Endothelial cell of umbilical vein (primary cell): ENCODE measurements at regions not wholly inside any gene's neighbourhood (a gene's known extent, or its start where the extent isn't known, plus 50 kb on each side); places are given as distances from the start of the nearest gene placed in this dataset.

Source experiments
- CTCF ChIP-seq, 2 donors: IDR thresholded peaks; 1 replicate in 1 of 2; 2 replicates in 1 of 2; pipeline ENCODE4 v1.5.1; 2011; ENCODE audit warnings: low read length in 2 of 2, mild to moderate bottlenecking in 2 of 2, moderate library complexity in 2 of 2, control low read depth in 1 of 2, inconsistent platforms in 1 of 2, low read depth in 1 of 2; ENCODE audit not compliant: insufficient read depth in 1 of 2; ENCODE audit errors: extremely low read depth in 1 of 2
- EZH2 ChIP-seq: IDR thresholded peaks from 2 replicates; pipeline ENCODE4 v1.6.1; 2012; ENCODE audit warnings: borderline replicate concordance, low read depth, mild to moderate bottlenecking, moderate library complexity, low read length, inconsistent platforms; ENCODE audit not compliant: severe bottlenecking
- FOS ChIP-seq: IDR thresholded peaks from 2 replicates; pipeline ENCODE4 v1.6.1; 2011; ENCODE audit warnings: mild to moderate bottlenecking, low read length, moderate library complexity, borderline replicate concordance; ENCODE audit not compliant: insufficient read depth
- MAX ChIP-seq: IDR thresholded peaks from 2 replicates; pipeline ENCODE4 v1.6.1; 2011; ENCODE audit not compliant: insufficient read depth, insufficient read length
- MYC ChIP-seq: IDR thresholded peaks from one replicate; pipeline ENCODE4 v1.6.1; 2011; ENCODE audit warnings: mild to moderate bottlenecking, low read depth, low read length
- POLR2A ChIP-seq: IDR thresholded peaks from 2 replicates; pipeline ENCODE4 v1.6.1; 2012; ENCODE audit warnings: low read depth, mild to moderate bottlenecking, control low read depth, low read length
- POLR2AphosphoS5 ChIP-seq: IDR thresholded peaks from 2 replicates; pipeline ENCODE4 v1.6.1; 2012; ENCODE audit warnings: low read depth, mild to moderate bottlenecking, control low read depth, low read length, moderate library complexity; ENCODE audit not compliant: insufficient read depth

DNA sequence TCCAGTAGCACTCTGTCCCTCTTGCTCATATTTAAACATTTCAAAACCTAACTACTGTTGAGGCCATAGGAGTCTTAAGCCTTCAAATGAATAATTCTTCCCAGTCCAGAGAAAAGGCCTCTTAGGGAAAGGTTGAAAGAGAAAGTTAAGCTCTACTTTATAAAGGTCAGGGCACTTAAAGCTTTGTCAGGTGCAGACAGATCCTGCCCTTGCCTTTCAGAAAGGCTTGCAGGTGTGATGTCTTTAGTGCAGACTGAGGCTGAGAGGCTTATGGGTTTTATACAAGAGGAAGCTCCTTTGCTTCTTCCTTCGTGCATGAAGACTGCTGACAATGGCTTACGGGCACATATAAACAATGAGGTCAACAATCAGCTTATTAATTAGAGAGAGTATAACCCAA, 105.0 kb upstream of the LINC00305 start:
- TF ChIP-seq EZH2 (no peak), CTCF (IDR thresholded peaks at IDR 0.05; ENCODE audit: extremely low read depth in 1 of 2, insufficient read depth in 1 of 2, low read depth in 1 of 2, low read length in 2 of 2) (no peak), MYC (no peak), POLR2A (no peak), FOS (no peak), POLR2AphosphoS5 (no peak), MAX (no peak)
